ENCODE measurements at regions not wholly inside any gene's neighbourhood (a gene's known extent, or its start where the extent isn't known, plus 50 kb on each side); places are given as distances from the start of the nearest gene placed in this dataset.

DNA sequence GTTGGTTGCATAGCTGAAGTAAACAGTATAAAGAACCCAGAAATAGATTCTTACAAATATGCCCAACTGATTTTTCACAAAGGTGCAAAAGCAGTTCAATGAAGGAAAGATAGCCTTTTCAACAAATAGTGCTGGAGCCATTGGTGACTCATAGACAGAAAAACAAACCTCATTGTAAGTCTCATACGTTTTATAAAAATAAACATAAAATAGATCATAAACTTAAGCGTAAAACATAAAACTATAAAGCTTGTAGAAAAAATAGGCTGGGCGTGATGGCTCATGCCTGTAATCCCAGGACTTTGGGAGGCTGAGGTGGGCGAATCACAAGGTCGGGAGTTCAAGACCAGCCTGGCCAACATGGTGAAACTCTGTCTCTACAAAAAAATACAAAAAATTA lies 318.8 kb upstream of the IGFBP3 start:
- Histone ChIP-seq H3K36me3 (ENCODE audit: insufficient read depth, low read length) (no peaks in the 10 kb centered on the region), H2AFZ (ENCODE audit: low read length) (no peak overlapping the region), H3K79me2 (ENCODE audit: insufficient read depth, low read length) (no peaks in the 10 kb centered on the region)

GRCh38 chr7:46237466-46237865 lies 316.4 kb upstream of the IGFBP3 start:
- no peaks in the 10 kb centered on the region for H3K36me3 ChIP-seq (ENCODE audit: insufficient read depth, low read length)

More for the DNA sequence above, 318.8 kb upstream of the IGFBP3 start:
- TF ChIP-seq EZH2phosphoT487 (IDR thresholded peaks at IDR 0.05; ENCODE audit: borderline replicate concordance): no peak
- TF ChIP-seq CTCF (conservative IDR thresholded peaks at IDR 0.05; ENCODE audit: low read length): no peak
- Histone ChIP-seq H3K4me1 (ENCODE audit: insufficient read depth, low read length, poor library complexity, severe bottlenecking) (no peaks in the 10 kb centered on the region), H3K27me3 (ENCODE audit: insufficient read depth, low read length, poor library complexity, severe bottlenecking) (no peaks in the 10 kb centered on the region), H3K4me2 (ENCODE audit: low read depth, low read length, poor library complexity, severe bottlenecking) (no peak overlapping the region), H3F3A (ENCODE audit: low read depth) (no peaks in the 10 kb centered on the region), H3K9me3 (ENCODE audit: insufficient read depth, low read depth, low read length) (no peaks in the 10 kb centered on the region), H3K9ac (ENCODE audit: low read depth, low read length, poor library complexity, severe bottlenecking) (no peak overlapping the region), H4K20me1 (ENCODE audit: insufficient read depth, low read length, poor library complexity, severe bottlenecking) (no peaks in the 10 kb centered on the region), H3K4me3 (ENCODE audit: low read length, poor library complexity, severe bottlenecking) (no peak overlapping the region), H3K9me2 (replicated peaks; ENCODE audit: low read depth, low read length) (no peaks in the 10 kb centered on the region)

DNA sequence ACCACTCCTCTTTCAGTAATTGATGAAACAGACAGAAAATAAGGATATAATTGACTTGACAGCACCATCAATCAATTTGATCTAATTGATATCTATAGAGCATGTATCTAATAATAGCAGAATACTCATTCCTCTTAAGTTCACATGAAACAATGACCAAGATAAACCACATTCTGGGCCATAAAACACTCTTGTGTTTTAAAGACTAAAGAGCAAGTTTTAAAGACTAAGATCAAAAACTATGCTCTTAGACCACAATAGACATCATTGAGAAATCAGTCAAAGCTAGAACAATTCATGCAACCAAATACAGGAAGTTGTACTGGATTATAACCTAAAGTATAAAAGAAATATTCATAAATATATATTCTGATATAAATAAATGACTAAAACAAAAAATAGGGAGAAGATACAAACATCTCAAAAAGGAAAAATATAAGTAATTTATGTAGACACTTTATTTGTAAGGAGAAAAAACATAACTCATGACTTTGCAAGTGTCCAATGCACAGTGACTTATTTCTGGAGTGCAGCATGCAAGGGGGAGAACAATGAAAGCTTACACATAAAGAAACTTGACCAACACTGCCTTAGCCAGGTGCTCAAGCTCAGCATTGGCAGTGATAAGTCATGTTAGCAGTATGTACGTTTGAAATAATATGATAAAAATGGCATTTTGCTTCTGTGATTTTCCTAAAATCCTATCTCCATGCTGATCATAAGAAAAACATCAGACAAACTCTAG lies 312.7 kb upstream of the IGFBP3 start:
- TF ChIP-seq EZH2phosphoT487 (IDR thresholded peaks at IDR 0.05; ENCODE audit: borderline replicate concordance) (no peak), CTCF (conservative IDR thresholded peaks at IDR 0.05; ENCODE audit: low read length) (no peak)
- Histone ChIP-seq H3K27me3 (ENCODE audit: insufficient read depth, low read length, poor library complexity, severe bottlenecking) (no peaks in the 10 kb centered on the region), H4K20me1 (ENCODE audit: insufficient read depth, low read length, poor library complexity, severe bottlenecking) (no peaks in the 10 kb centered on the region), H3K9ac (ENCODE audit: low read depth, low read length, poor library complexity, severe bottlenecking) (no peak overlapping the region), H3K36me3 (ENCODE audit: insufficient read depth, low read length) (no peaks in the 10 kb centered on the region), H3K4me3 (ENCODE audit: low read length, poor library complexity, severe bottlenecking) (no peak overlapping the region), H3K4me2 (ENCODE audit: low read depth, low read length, poor library complexity, severe bottlenecking) (no peak overlapping the region), H3K4me1 (ENCODE audit: insufficient read depth, low read length, poor library complexity, severe bottlenecking) (no peaks in the 10 kb centered on the region), H2AFZ (ENCODE audit: low read length) (no peak overlapping the region), H3K79me2 (ENCODE audit: insufficient read depth, low read length) (no peaks in the 10 kb centered on the region), H3F3A (ENCODE audit: low read depth) (no peaks in the 10 kb centered on the region), H3K9me3 (ENCODE audit: insufficient read depth, low read depth, low read length) (no peaks in the 10 kb centered on the region), H3K9me2 (replicated peaks; ENCODE audit: low read depth, low read length) (no peaks in the 10 kb centered on the region)

More at GRCh38 chr7:46237466-46237865, 316.4 kb upstream of the IGFBP3 start:
- Histone ChIP-seq H3K27me3 (ENCODE audit: insufficient read depth, low read length, poor library complexity, severe bottlenecking) (no peaks in the 10 kb centered on the region), H2AFZ (ENCODE audit: low read length) (no peak overlapping the region), H3K9me3 (ENCODE audit: insufficient read depth, low read depth, low read length) (no peaks in the 10 kb centered on the region), H3K79me2 (ENCODE audit: insufficient read depth, low read length) (no peaks in the 10 kb centered on the region), H3F3A (ENCODE audit: low read depth) (no peaks in the 10 kb centered on the region), H3K4me3 (ENCODE audit: low read length, poor library complexity, severe bottlenecking) (no peak overlapping the region), H3K9me2 (replicated peaks; ENCODE audit: low read depth, low read length) (no peaks in the 10 kb centered on the region), H4K20me1 (ENCODE audit: insufficient read depth, low read length, poor library complexity, severe bottlenecking) (no peaks in the 10 kb centered on the region), H3K9ac (ENCODE audit: low read depth, low read length, poor library complexity, severe bottlenecking) (no peak overlapping the region), H3K4me1 (ENCODE audit: insufficient read depth, low read length, poor library complexity, severe bottlenecking) (no peaks in the 10 kb centered on the region), H3K4me2 (ENCODE audit: low read depth, low read length, poor library complexity, severe bottlenecking) (no peak overlapping the region)
- no peak for TF ChIP-seq CTCF (conservative IDR thresholded peaks at IDR 0.05; ENCODE audit: low read length)
- no peak for TF ChIP-seq EZH2phosphoT487 (IDR thresholded peaks at IDR 0.05; ENCODE audit: borderline replicate concordance)
